IMR-90 (cell line): ENCODE measurements at regions not wholly inside any gene's neighbourhood (a gene's known extent, or its start where the extent isn't known, plus 50 kb on each side); places are given as distances from the start of the nearest gene placed in this dataset.

ENCODE experiments used
- ATAC-seq: fragments of 200-7000 bp; cut with Tn5 transposase; 2 replicates; pipeline ENCODE4 v1.9.1; 2020; ENCODE audit warnings: low read depth, mild to moderate bottlenecking, moderate library complexity
- BruUV-seq: library from RNA; stranded (reverse); fragments of 400-500 nt; replicated peaks from 2 replicates; lab custom pipeline; 2021; lab: Mats Ljungman, UMichigan
- CTCF ChIA-PET: fragments of 300-600 bp; formaldehyde crosslinking; extraction: SDS; loops from one replicate; lab custom pipeline; 2021; ENCODE audit warnings: antibody characterized with exemption; lab: Yijun Ruan, JAX
- POLR2A ChIA-PET: fragments of 300-600 bp; sonication (Branson Sonifier 250); formaldehyde crosslinking; loops from one replicate; lab custom pipeline; 2022; ENCODE audit warnings: antibody characterized with exemption; ENCODE audit not compliant: unreplicated experiment; lab: Charles Lee
- DNase-seq: peaks from one replicate; pipeline ENCODE4 v3.0.0; 2013
- H2AFZ ChIP-seq: replicated peaks from 2 replicates; pipeline ENCODE3; 2013; ENCODE audit warnings: low read length, mild to moderate bottlenecking; ENCODE audit not compliant: poor library complexity
- H2AK5ac ChIP-seq: 2 replicates; pipeline ENCODE4 v1.6.1; 2013; ENCODE audit warnings: low read depth, low read length, inconsistent platforms
- H2AK9ac ChIP-seq: replicated peaks from 2 replicates; pipeline ENCODE3; 2013; ENCODE audit warnings: mild to moderate bottlenecking, low read depth, low read length, moderate library complexity; ENCODE audit not compliant: poor library complexity
- H2BK120ac ChIP-seq: 2 replicates; pipeline ENCODE4 v1.6.1; 2013; ENCODE audit warnings: low read depth, low read length, inconsistent platforms
- H2BK15ac ChIP-seq: 3 replicates; pipeline ENCODE4 v1.6.1; 2013; ENCODE audit warnings: low read depth, low read length, inconsistent platforms
- H2BK20ac ChIP-seq: 2 replicates; pipeline ENCODE4 v1.6.1; 2013; ENCODE audit warnings: low read depth, mild to moderate bottlenecking, inconsistent platforms, low read length, moderate library complexity
- H2BK5ac ChIP-seq: 2 replicates; pipeline ENCODE4 v1.6.1; 2013; ENCODE audit warnings: mild to moderate bottlenecking, low read depth, low read length, inconsistent platforms; ENCODE audit not compliant: poor library complexity, severe bottlenecking
- H3K14ac ChIP-seq: replicated peaks from 2 replicates; pipeline ENCODE4 v1.6.1; 2013; ENCODE audit warnings: low read depth, low read length, inconsistent platforms
- H3K18ac ChIP-seq: 2 replicates; pipeline ENCODE4 v1.6.1; 2013; ENCODE audit warnings: low read depth, low read length, control low read depth
- H3K23ac ChIP-seq: 2 replicates; pipeline ENCODE4 v1.6.1; 2013; ENCODE audit warnings: low read depth, low read length, inconsistent platforms
- H3K27ac ChIP-seq: 2 replicates; pipeline ENCODE4 v1.5.1; 2013; ENCODE audit warnings: mild to moderate bottlenecking, control low read depth, low read length; ENCODE audit not compliant: insufficient read depth
- H3K27me3 ChIP-seq: 2 replicates; pipeline ENCODE4 v1.6.1; 2013; ENCODE audit warnings: low read length; ENCODE audit not compliant: control insufficient read depth, insufficient read depth
- H3K36me3 ChIP-seq: 2 replicates; pipeline ENCODE4 v1.6.1; 2013; ENCODE audit warnings: low read length, mixed read lengths; ENCODE audit not compliant: control insufficient read depth, insufficient read depth
- H3K4ac ChIP-seq: 2 replicates; pipeline ENCODE4 v1.6.1; 2013; ENCODE audit warnings: low read depth, low read length, inconsistent platforms
- H3K4me1 ChIP-seq: 2 replicates; pipeline ENCODE4 v1.6.1; 2013; ENCODE audit warnings: low read length, mixed read lengths; ENCODE audit not compliant: control insufficient read depth, insufficient read depth
- H3K4me2 ChIP-seq: 2 replicates; pipeline ENCODE4 v1.6.1; 2013; ENCODE audit warnings: low read depth, mild to moderate bottlenecking, control low read depth, low read length, moderate library complexity
- H3K4me3 ChIP-seq: 2 replicates; pipeline ENCODE4 v1.5.1; 2013; ENCODE audit warnings: low read depth, mild to moderate bottlenecking, control low read depth, low read length, moderate library complexity; ENCODE audit not compliant: insufficient read depth
- H3K56ac ChIP-seq: 2 replicates; pipeline ENCODE4 v1.6.1; 2013; ENCODE audit warnings: low read length, inconsistent platforms; ENCODE audit not compliant: insufficient read depth; ENCODE audit errors: extremely low read depth
- H3K79me1 ChIP-seq, 2 experiments: 2 replicates each; pipeline ENCODE4 v1.6.1; 2013; ENCODE audit warnings: low read length in 2 of 2, inconsistent platforms in 1 of 2, low read depth in 1 of 2
- H3K9ac ChIP-seq: 2 replicates; pipeline ENCODE4 v1.6.1; 2013; ENCODE audit warnings: low read depth, low read length, control low read depth
- H3K9me1 ChIP-seq: 2 replicates; pipeline ENCODE4 v1.6.1; 2013; ENCODE audit warnings: low read length, inconsistent platforms; ENCODE audit not compliant: insufficient read depth
- H3K9me3 ChIP-seq: 2 replicates; pipeline ENCODE4 v1.6.1; 2013; ENCODE audit warnings: low read length; ENCODE audit not compliant: control insufficient read depth, insufficient read depth
- H4K20me1 ChIP-seq: 2 replicates; pipeline ENCODE4 v1.6.1; 2013; ENCODE audit warnings: low read length, inconsistent platforms; ENCODE audit not compliant: insufficient read depth
- H4K5ac ChIP-seq: 2 replicates; pipeline ENCODE4 v1.6.1; 2013; ENCODE audit warnings: mild to moderate bottlenecking, low read depth, low read length, control low read depth
- H4K8ac ChIP-seq, 2 experiments: 2 replicates each; pipeline ENCODE4 v1.6.1; 2013; ENCODE audit warnings: low read depth in 2 of 2, low read length in 2 of 2, control low read depth in 1 of 2, inconsistent platforms in 1 of 2
- H4K91ac ChIP-seq: 2 replicates; pipeline ENCODE4 v1.6.1; 2013; ENCODE audit warnings: low read depth, low read length, inconsistent platforms; ENCODE audit not compliant: insufficient read depth
- BHLHE40 ChIP-seq: fragments of 150-350 bp; IDR thresholded peaks from 2 replicates; pipeline ENCODE4 v1.6.1; 2016; ENCODE audit warnings: mild to moderate bottlenecking, low read depth, low read length
- CHD1 ChIP-seq: IDR thresholded peaks from 2 replicates; pipeline ENCODE4 v1.6.1; 2012; ENCODE audit warnings: low read depth, low read length, improper control_type of control experiment
- FOS ChIP-seq: fragments of 150-350 bp; IDR thresholded peaks from 2 replicates; pipeline ENCODE4 v1.6.1; 2016; ENCODE audit warnings: low read depth, low read length
- MAFK ChIP-seq: IDR thresholded peaks from 2 replicates; pipeline ENCODE4 v1.6.1; 2012; ENCODE audit warnings: low read depth, low read length, improper control_type of control experiment
- MAZ ChIP-seq: IDR thresholded peaks from 2 replicates; pipeline ENCODE4 v1.6.1; 2012; ENCODE audit warnings: low read depth, mild to moderate bottlenecking, low read length, improper control_type of control experiment, moderate library complexity, borderline replicate concordance
- MXI1 ChIP-seq: IDR thresholded peaks from 2 replicates; pipeline ENCODE4 v1.6.1; 2012; ENCODE audit warnings: low read depth, mild to moderate bottlenecking, low read length, moderate library complexity, borderline replicate concordance
- NFE2L2 ChIP-seq: fragments of 150-350 bp; IDR thresholded peaks from 2 replicates; pipeline ENCODE4 v1.6.1; 2016; ENCODE audit warnings: low read depth, mild to moderate bottlenecking, low read length
- POLR2A ChIP-seq: IDR thresholded peaks from 2 replicates; pipeline ENCODE4 v1.6.1; 2012; ENCODE audit warnings: mild to moderate bottlenecking, low read depth, low read length
- RAD21 ChIP-seq: IDR thresholded peaks from 2 replicates; pipeline ENCODE4 v1.6.1; 2012; ENCODE audit warnings: low read length, improper control_type of control experiment
- RCOR1 ChIP-seq: IDR thresholded peaks from 2 replicates; pipeline ENCODE4 v1.6.1; 2012; ENCODE audit warnings: mild to moderate bottlenecking, low read length, improper control_type of control experiment; ENCODE audit not compliant: insufficient replicate concordance
- RFX5 ChIP-seq: IDR thresholded peaks from 2 replicates; pipeline ENCODE4 v1.8.0; 2012; ENCODE audit warnings: low read depth, mild to moderate bottlenecking, low read length, moderate library complexity
- SMC3 ChIP-seq: fragments of 150-350 bp; IDR thresholded peaks from 2 replicates; pipeline ENCODE4 v1.6.1; 2016; ENCODE audit warnings: low read depth, mild to moderate bottlenecking, antibody characterized with exemption, low read length, moderate library complexity
- USF2 ChIP-seq: fragments of 150-350 bp; IDR thresholded peaks from 2 replicates; pipeline ENCODE4 v1.6.1; 2017; ENCODE audit warnings: mild to moderate bottlenecking, antibody characterized with exemption, low read length, low read depth
- WGBS, 2 experiments: methylation state at CpG; one replicate each; pipeline versions ENCODE4 v1.1.5 to v1.1.7; 2013; ENCODE audit warnings: missing lambda C conversion rate in 2 of 2; ENCODE audit not compliant: insufficient read length in 1 of 2; ENCODE audit errors: extremely low coverage in 2 of 2; 5-methylcytosine and 5-hydroxymethylcytosine counted together
- dilution Hi-C: fragments of 300-500 bp; cut with HindIII; formaldehyde crosslinking; loops from one replicate; pipeline ENCODE4 v1.14.3; 2018; ENCODE audit warnings: low sequenced_read_pairs; ENCODE audit not compliant: unreplicated experiment
- in situ Hi-C: fragments of 300-500 bp; cut with MboI; formaldehyde crosslinking; loops from 3 replicates; pipeline ENCODE4 v1.14.3; 2019; ENCODE audit warnings: low sequenced_read_pairs, inconsistent platforms, mixed read lengths
- intact Hi-C: fragments of 100-400 bp; cut with micrococcal nuclease; formaldehyde crosslinking; loops from 2 replicates; pipeline ENCODE4 v1.10.0; 2022

- Histone ChIP-seq H4K8ac (no peak overlapping the region), H2AK5ac (no peak overlapping the region), H3K9me1 (no peaks in the 10 kb centered on the region), H3K4me2 (no peak overlapping the region), H3K27ac (no peak overlapping the region), H3K14ac (no peak overlapping the region), H2AK9ac (no peak overlapping the region), H3K9ac (no peak overlapping the region), H4K5ac (no peak overlapping the region), H3K56ac (no peak overlapping the region), H3K27me3 (peaks cover 24% of the 10 kb centered on the region; the same call in 1 of the 2 replicates), H3K4me1 (no peaks in the 10 kb centered on the region), H2AFZ (no peak overlapping the region), H2BK20ac (no peak overlapping the region), H3K18ac (no peak overlapping the region), H3K79me1 (no peaks in the 10 kb centered on the region), H2BK5ac (no peak overlapping the region), H4K91ac (no peak overlapping the region), H3K4ac (no peak overlapping the region), H3K36me3 (no peaks in the 10 kb centered on the region), H4K20me1 (no peaks in the 10 kb centered on the region), H3K23ac (no peak overlapping the region), H2BK120ac (no peak overlapping the region), H2BK15ac (no peak overlapping the region), H3K9me3 (no peaks in the 10 kb centered on the region), H3K4me3 (no peak overlapping the region)
- ChIA-PET POLR2A (no interaction called here), CTCF (no interaction called here)
- dilution Hi-C loops (no loop called here), intact Hi-C loops (loop anchor here (5.0 kb wide), 1 partner anchor 186 kb away; no protein-coding TSS in a partner anchor), in situ Hi-C loops (no loop called here)
- no peak for DNase-seq
- no CpG with 5 or more reads among the region's 3 CpGs for WGBS, 2 experiments
- ATAC-seq = no peak
- no TSS peak for BruUV-seq
- TF ChIP-seq USF2 (no peak), BHLHE40 (no peak), MXI1 (no peak), FOS (no peak), SMC3 (no peak), MAZ (no peak), CHD1 (no peak), RCOR1 (no peak), RAD21 (no peak), RFX5 (no peak), NFE2L2 (no peak), MAFK (no peak), POLR2A (no peak)
These were observed 161.6 kb downstream of the ACTL8 start for GRCh38 chr1:17916702-17917101.
